Sigmoid colon (tissue), 4 donors: ENCODE measurements at regions not wholly inside any gene's neighbourhood (a gene's known extent, or its start where the extent isn't known, plus 50 kb on each side); places are given as distances from the start of the nearest gene placed in this dataset.

ENCODE experiments used
- POLR2A ChIP-seq, 2 donors: fragments of 450-650 bp; IDR thresholded peaks; one replicate each; pipeline ENCODE4 v1.6.1; 2016; ENCODE audit warnings: antibody characterized with exemption in 2 of 2, mild to moderate bottlenecking in 2 of 2, moderate library complexity in 2 of 2
- POLR2AphosphoS5 ChIP-seq, 4 donors: sonication (generic); formaldehyde crosslinking; IDR thresholded peaks; one replicate each; pipeline ENCODE4 v1.6.1; 2017; ENCODE audit warnings: antibody characterized with exemption in 4 of 4
- TF ChIP-seq, protein P1 (sequence below), 4 experiments: fragments of 450-650 bp in 3 of 4; fragments of 200-600 bp in 1 of 4; IDR thresholded peaks; one replicate each; pipeline ENCODE4 v1.5.1; 2016 to 2019; ENCODE audit warnings: antibody characterized with exemption in 4 of 4, mild to moderate bottlenecking in 3 of 4, moderate library complexity in 2 of 4

DNA sequence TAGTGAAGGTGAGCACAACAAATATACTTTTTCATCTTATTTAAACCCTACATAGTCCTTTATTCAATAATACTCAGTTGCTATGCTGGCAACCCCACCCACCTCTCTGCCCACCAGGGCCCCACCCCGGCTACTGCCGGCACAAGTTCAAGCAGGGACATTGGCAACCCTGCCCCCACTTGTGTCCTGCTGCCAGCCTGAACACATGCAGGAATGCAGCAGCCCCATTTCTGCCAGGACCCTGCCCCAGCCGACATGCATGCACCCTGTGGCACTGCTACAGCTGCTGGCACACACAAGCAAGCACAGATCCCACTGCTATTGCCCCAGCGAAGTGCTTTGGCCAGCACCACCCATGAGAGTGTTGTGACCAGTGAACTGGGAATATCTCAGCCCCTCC, 289.8 kb downstream of the COG6 start:
- TF ChIP-seq, protein P1, sequence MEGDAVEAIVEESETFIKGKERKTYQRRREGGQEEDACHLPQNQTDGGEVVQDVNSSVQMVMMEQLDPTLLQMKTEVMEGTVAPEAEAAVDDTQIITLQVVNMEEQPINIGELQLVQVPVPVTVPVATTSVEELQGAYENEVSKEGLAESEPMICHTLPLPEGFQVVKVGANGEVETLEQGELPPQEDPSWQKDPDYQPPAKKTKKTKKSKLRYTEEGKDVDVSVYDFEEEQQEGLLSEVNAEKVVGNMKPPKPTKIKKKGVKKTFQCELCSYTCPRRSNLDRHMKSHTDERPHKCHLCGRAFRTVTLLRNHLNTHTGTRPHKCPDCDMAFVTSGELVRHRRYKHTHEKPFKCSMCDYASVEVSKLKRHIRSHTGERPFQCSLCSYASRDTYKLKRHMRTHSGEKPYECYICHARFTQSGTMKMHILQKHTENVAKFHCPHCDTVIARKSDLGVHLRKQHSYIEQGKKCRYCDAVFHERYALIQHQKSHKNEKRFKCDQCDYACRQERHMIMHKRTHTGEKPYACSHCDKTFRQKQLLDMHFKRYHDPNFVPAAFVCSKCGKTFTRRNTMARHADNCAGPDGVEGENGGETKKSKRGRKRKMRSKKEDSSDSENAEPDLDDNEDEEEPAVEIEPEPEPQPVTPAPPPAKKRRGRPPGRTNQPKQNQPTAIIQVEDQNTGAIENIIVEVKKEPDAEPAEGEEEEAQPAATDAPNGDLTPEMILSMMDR (IDR thresholded peaks at IDR 0.05): no peak
- TF ChIP-seq POLR2A (IDR thresholded peaks at IDR 0.05) (no peak), POLR2AphosphoS5 (IDR thresholded peaks at IDR 0.05) (no peak)
